ENCODE measurements at regions not wholly inside any gene's neighbourhood (a gene's known extent, or its start where the extent isn't known, plus 50 kb on each side); places are given as distances from the start of the nearest gene placed in this dataset.
"Not testable (repeated sequence)": the region's sequence is repeated elsewhere in the genome, so short reads cannot be mapped to it uniquely, and the experiment has no call there.

DNA sequence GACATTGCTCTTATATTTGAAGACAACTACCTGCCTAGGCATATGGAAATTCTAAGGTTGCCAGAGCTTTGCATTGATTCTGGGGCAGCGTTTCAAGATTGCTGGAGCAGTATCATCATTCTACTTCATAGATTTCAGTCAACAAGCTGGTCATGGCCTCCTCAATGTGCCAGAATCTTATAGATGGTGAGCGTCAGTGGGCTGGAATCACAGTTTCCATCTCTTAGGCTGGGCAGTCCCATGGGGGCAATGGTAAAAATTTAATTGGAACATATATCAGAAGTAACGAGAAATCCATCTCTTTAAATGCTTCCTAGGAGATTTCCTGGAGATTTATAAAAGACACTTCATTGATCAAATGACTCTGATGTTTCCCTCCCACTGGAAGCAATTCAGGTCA lies 258.3 kb downstream of the SV2B start:
- ChIA-PET CTCF (no interaction called here), POLR2A (no interaction called here)
- intact Hi-C loops (cut with micrococcal nuclease; ENCODE audit: unreplicated experiment): no loop called here
- BruUV-seq (replicated peaks): no TSS peak
- H3K27ac Mint-ChIP-seq (ENCODE audit: unreplicated experiment): no peak overlapping the region
- DNase-seq: no peak
- Histone ChIP-seq H3K36me3 (ENCODE audit: control insufficient read depth, insufficient read depth, low read length) (no peaks in the 10 kb centered on the region), H3K4me1 (no peaks in the 10 kb centered on the region), H3K4me3 (ENCODE audit: low read depth, low read length) (no peak overlapping the region), H3K27me3 (replicated peaks; ENCODE audit: control insufficient read depth, insufficient read depth, low read length) (no peaks in the 10 kb centered on the region), H3K9me3 (no peaks in the 10 kb centered on the region)
- H3K4me3 Mint-ChIP-seq (ENCODE audit: unreplicated experiment): no peak overlapping the region
- peaks cover 2% of the 10 kb centered on the region for H3K9me3 Mint-ChIP-seq (ENCODE audit: unreplicated experiment)
- H3K4me1 Mint-ChIP-seq (ENCODE audit: low read depth, unreplicated experiment): no peaks in the 10 kb centered on the region
- H3K27me3 Mint-ChIP-seq (ENCODE audit: insufficient read depth, unreplicated experiment): peaks cover 19% of the 10 kb centered on the region
- TF ChIP-seq, protein P1, sequence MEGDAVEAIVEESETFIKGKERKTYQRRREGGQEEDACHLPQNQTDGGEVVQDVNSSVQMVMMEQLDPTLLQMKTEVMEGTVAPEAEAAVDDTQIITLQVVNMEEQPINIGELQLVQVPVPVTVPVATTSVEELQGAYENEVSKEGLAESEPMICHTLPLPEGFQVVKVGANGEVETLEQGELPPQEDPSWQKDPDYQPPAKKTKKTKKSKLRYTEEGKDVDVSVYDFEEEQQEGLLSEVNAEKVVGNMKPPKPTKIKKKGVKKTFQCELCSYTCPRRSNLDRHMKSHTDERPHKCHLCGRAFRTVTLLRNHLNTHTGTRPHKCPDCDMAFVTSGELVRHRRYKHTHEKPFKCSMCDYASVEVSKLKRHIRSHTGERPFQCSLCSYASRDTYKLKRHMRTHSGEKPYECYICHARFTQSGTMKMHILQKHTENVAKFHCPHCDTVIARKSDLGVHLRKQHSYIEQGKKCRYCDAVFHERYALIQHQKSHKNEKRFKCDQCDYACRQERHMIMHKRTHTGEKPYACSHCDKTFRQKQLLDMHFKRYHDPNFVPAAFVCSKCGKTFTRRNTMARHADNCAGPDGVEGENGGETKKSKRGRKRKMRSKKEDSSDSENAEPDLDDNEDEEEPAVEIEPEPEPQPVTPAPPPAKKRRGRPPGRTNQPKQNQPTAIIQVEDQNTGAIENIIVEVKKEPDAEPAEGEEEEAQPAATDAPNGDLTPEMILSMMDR (IDR thresholded peaks at IDR 0.05; ENCODE audit: insufficient read depth in 1 of 2, low read depth in 1 of 2, low read length in 1 of 2, severe bottlenecking in 1 of 2, unreplicated experiment in 1 of 2): no peak
- no peaks in the 10 kb centered on the region for H3K36me3 Mint-ChIP-seq (ENCODE audit: insufficient read depth, unreplicated experiment)

DNA sequence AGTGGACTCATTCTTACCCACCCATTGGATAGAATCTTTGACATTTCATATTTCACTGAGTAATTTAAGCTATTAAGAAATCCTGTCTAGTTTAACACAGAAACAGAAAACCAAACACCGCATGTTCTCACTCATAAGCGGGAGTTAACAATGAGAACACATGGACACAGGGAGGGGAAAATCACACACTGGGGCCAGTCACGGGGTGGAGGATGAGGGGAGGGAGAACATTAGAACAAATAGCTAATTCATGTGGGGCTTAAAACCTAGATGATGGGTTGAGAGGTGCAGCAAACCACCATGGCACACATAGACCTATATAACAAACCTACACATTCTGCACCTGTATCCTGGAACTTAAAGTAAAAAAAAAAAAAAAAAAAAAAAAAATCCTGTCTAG lies 261.6 kb downstream of the SV2B start:
- H3K4me3 Mint-ChIP-seq (ENCODE audit: unreplicated experiment); H3K27me3 ChIP-seq (replicated peaks; ENCODE audit: control insufficient read depth, insufficient read depth, low read length); CTCF ChIA-PET; H3K9me3 ChIP-seq; POLR2A ChIA-PET; H3K27ac Mint-ChIP-seq (ENCODE audit: unreplicated experiment); H3K4me1 Mint-ChIP-seq (ENCODE audit: low read depth, unreplicated experiment); DNase-seq; H3K36me3 Mint-ChIP-seq (ENCODE audit: insufficient read depth, unreplicated experiment); H3K4me3 ChIP-seq (ENCODE audit: low read depth, low read length); H3K36me3 ChIP-seq (ENCODE audit: control insufficient read depth, insufficient read depth, low read length); BruUV-seq (replicated peaks); H3K4me1 ChIP-seq; intact Hi-C loops (cut with micrococcal nuclease; ENCODE audit: unreplicated experiment): not testable (repeated sequence)
- peaks cover 12% of the 10 kb centered on the region for H3K9me3 Mint-ChIP-seq (ENCODE audit: unreplicated experiment)
- peaks cover 15% of the 10 kb centered on the region for H3K27me3 Mint-ChIP-seq (ENCODE audit: insufficient read depth, unreplicated experiment)

DNA sequence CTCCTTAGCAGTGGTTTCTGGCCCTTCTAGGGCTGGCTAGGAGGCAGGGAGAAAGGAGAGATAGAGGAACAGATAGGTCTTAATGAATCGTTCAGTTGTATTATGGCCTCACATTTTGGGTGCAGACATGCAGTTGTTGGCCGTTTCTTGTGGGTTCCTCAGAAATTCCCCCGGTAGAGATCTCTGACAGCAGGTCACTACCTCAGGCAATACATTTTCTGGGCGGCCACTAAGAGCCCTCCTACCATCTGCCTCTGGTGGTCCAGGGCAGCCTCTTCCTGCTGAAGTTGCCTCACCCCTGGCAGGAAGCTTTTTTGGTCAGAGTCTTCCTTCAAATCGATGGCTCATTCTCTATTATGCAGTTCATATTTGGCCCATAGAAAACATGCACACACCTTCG lies 266.1 kb downstream of the SV2B start:
- ChIA-PET POLR2A (no interaction called here), CTCF (no interaction called here)
- no peaks in the 10 kb centered on the region for H3K36me3 ChIP-seq (ENCODE audit: control insufficient read depth, insufficient read depth, low read length)
- BruUV-seq (replicated peaks): no TSS peak
- Mint-ChIP-seq H3K27ac (ENCODE audit: unreplicated experiment) (no peak overlapping the region), H3K4me3 (ENCODE audit: unreplicated experiment) (no peak overlapping the region), H3K27me3 (ENCODE audit: insufficient read depth, unreplicated experiment) (peaks cover 9% of the 10 kb centered on the region), H3K4me1 (ENCODE audit: low read depth, unreplicated experiment) (no peaks in the 10 kb centered on the region), H3K36me3 (ENCODE audit: insufficient read depth, unreplicated experiment) (no peaks in the 10 kb centered on the region), H3K9me3 (ENCODE audit: unreplicated experiment) (peaks cover 12% of the 10 kb centered on the region)
- no peaks in the 10 kb centered on the region for H3K4me1 ChIP-seq
- no peak overlapping the region for H3K4me3 ChIP-seq (ENCODE audit: low read depth, low read length)
- TF ChIP-seq, protein P1 (IDR thresholded peaks at IDR 0.05; ENCODE audit: insufficient read depth in 1 of 2, low read depth in 1 of 2, low read length in 1 of 2, severe bottlenecking in 1 of 2, unreplicated experiment in 1 of 2): no peak
- intact Hi-C loops (cut with micrococcal nuclease; ENCODE audit: unreplicated experiment): no loop called here
- no peak for DNase-seq
- H3K27me3 ChIP-seq (replicated peaks; ENCODE audit: control insufficient read depth, insufficient read depth, low read length): no peaks in the 10 kb centered on the region
- no peaks in the 10 kb centered on the region for H3K9me3 ChIP-seq

DNA sequence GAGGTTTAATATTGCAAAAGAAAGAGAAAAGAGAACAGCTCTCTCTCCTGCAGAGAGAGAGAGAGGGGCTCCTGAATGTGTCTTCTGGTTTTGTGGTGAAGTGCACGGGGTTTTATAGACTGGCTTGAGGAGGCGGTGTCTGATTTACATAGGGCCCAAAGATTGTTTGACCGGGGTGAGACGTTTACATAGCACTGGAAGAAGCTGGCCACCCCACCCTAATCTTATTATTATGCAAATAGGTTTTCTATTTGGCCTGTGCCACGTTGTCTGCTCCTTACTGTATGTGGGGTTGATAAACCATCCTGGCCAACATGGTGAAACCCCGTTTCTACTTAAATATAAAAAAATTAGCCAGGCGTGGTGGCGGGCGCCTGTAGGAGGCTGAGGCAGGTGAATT lies 268.6 kb downstream of the SV2B start:
- H3K9me3 ChIP-seq: no peaks in the 10 kb centered on the region
- TF ChIP-seq, protein P1 (IDR thresholded peaks at IDR 0.05; ENCODE audit: insufficient read depth in 1 of 2, low read depth in 1 of 2, low read length in 1 of 2, severe bottlenecking in 1 of 2, unreplicated experiment in 1 of 2): no peak
- no peaks in the 10 kb centered on the region for H3K4me1 Mint-ChIP-seq (ENCODE audit: low read depth, unreplicated experiment)
- no peak for DNase-seq
- H3K27me3 Mint-ChIP-seq (ENCODE audit: insufficient read depth, unreplicated experiment): peaks cover 5% of the 10 kb centered on the region
- H3K36me3 ChIP-seq (ENCODE audit: control insufficient read depth, insufficient read depth, low read length): no peaks in the 10 kb centered on the region
- no peaks in the 10 kb centered on the region for H3K36me3 Mint-ChIP-seq (ENCODE audit: insufficient read depth, unreplicated experiment)
- ChIA-PET CTCF (no interaction called here), POLR2A (no interaction called here)
- no peaks in the 10 kb centered on the region for H3K4me1 ChIP-seq
- H3K4me3 ChIP-seq (ENCODE audit: low read depth, low read length): no peak overlapping the region
- intact Hi-C loops (cut with micrococcal nuclease; ENCODE audit: unreplicated experiment): no loop called here
- H3K27me3 ChIP-seq (replicated peaks; ENCODE audit: control insufficient read depth, insufficient read depth, low read length): no peaks in the 10 kb centered on the region
- H3K9me3 Mint-ChIP-seq (ENCODE audit: unreplicated experiment): peaks cover 8% of the 10 kb centered on the region
- no peak overlapping the region for H3K27ac Mint-ChIP-seq (ENCODE audit: unreplicated experiment)
- no TSS peak for BruUV-seq (replicated peaks)
- H3K4me3 Mint-ChIP-seq (ENCODE audit: unreplicated experiment): no peak overlapping the region
